ENCODE measurements at regions not wholly inside any gene's neighbourhood (a gene's known extent, or its start where the extent isn't known, plus 50 kb on each side); places are given as distances from the start of the nearest gene placed in this dataset.

DNA sequence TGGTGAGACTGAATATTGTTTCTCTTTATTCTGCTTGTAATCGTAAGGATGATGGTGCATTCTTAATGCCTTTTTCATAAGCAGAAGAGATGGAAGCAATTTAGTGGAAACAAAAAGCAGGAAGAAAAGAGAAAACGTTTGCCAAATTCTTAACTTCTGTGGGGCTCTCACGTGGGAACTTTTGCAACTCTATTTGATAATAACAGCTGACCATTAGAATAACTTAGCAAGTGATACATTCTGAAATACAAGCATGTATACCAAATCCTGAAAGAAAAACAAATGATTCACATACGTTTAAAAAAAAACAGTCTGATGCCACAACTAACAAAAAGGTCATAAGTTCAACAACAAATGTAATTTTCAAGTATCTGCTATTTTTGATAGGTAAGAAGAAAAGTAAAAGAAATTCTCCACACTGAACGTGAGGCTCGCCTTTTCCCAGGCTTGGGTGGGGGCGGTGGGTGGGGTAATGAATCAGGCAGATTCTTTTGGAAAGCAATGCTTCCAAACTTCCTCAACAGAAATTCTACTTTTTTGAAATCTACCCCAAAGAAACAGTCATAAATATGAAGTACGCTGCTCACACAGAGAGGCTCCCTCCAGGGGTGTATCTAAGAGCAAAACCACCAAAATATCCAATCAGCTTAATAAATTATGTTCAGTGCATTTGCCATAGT is 446.2 kb upstream of the MGMT start:
- TF ChIP-seq EP300 (IDR thresholded peaks at IDR 0.05), result no peak
- no peak for TF ChIP-seq POLR2A (IDR thresholded peaks at IDR 0.05)
- TF ChIP-seq, protein P1, sequence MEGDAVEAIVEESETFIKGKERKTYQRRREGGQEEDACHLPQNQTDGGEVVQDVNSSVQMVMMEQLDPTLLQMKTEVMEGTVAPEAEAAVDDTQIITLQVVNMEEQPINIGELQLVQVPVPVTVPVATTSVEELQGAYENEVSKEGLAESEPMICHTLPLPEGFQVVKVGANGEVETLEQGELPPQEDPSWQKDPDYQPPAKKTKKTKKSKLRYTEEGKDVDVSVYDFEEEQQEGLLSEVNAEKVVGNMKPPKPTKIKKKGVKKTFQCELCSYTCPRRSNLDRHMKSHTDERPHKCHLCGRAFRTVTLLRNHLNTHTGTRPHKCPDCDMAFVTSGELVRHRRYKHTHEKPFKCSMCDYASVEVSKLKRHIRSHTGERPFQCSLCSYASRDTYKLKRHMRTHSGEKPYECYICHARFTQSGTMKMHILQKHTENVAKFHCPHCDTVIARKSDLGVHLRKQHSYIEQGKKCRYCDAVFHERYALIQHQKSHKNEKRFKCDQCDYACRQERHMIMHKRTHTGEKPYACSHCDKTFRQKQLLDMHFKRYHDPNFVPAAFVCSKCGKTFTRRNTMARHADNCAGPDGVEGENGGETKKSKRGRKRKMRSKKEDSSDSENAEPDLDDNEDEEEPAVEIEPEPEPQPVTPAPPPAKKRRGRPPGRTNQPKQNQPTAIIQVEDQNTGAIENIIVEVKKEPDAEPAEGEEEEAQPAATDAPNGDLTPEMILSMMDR (IDR thresholded peaks at IDR 0.05), result no peak

Data from ovary (tissue), 3 donors.